GM12874 (cell line): ENCODE measurements at regions not wholly inside any gene's neighbourhood (a gene's known extent, or its start where the extent isn't known, plus 50 kb on each side); places are given as distances from the start of the nearest gene placed in this dataset.

Source experiments
- TF ChIP-seq, protein P1 (sequence below): IDR thresholded peaks from 2 replicates; pipeline ENCODE4 v1.5.1; 2011; ENCODE audit warnings: low read depth, mild to moderate bottlenecking, control low read depth, low read length, moderate library complexity; ENCODE audit not compliant: insufficient read depth

DNA sequence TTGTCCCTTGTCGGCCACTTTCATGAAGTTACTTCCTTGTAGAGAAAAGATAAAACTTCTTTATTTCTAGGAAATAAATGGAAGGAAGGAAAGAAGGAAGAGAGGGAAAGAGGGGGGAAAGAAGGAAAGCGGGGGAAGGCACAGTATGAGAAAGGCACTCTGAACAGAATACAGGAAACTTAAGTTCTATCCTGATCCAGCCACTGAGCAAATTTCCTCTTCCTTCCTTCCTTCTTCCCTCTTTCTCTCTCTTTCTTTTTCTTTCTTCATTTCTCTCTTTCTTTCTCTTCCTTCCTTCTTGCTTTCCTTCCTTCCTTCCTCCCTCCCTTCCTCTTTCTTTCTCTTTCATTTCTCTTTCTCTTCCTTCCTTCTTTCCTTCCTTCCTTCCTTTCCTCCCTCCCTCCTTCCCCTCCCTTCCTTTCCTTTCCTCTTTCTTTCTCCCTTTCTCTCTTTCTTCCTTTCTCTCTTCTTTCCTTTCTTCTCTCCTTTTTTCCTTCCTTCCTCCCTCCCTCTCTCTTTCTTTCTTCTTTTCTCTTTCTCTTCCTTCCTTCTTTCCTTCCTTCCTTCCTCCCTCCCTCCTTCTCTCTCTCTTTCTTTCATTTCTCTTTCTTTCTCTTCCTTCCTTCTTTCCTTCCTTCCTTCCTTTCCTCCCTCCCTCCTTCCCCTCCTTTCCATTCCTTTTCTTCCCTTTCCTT lies 240.2 kb upstream of the BRINP1 start:
- TF ChIP-seq, protein P1, sequence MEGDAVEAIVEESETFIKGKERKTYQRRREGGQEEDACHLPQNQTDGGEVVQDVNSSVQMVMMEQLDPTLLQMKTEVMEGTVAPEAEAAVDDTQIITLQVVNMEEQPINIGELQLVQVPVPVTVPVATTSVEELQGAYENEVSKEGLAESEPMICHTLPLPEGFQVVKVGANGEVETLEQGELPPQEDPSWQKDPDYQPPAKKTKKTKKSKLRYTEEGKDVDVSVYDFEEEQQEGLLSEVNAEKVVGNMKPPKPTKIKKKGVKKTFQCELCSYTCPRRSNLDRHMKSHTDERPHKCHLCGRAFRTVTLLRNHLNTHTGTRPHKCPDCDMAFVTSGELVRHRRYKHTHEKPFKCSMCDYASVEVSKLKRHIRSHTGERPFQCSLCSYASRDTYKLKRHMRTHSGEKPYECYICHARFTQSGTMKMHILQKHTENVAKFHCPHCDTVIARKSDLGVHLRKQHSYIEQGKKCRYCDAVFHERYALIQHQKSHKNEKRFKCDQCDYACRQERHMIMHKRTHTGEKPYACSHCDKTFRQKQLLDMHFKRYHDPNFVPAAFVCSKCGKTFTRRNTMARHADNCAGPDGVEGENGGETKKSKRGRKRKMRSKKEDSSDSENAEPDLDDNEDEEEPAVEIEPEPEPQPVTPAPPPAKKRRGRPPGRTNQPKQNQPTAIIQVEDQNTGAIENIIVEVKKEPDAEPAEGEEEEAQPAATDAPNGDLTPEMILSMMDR, result no peak

DNA sequence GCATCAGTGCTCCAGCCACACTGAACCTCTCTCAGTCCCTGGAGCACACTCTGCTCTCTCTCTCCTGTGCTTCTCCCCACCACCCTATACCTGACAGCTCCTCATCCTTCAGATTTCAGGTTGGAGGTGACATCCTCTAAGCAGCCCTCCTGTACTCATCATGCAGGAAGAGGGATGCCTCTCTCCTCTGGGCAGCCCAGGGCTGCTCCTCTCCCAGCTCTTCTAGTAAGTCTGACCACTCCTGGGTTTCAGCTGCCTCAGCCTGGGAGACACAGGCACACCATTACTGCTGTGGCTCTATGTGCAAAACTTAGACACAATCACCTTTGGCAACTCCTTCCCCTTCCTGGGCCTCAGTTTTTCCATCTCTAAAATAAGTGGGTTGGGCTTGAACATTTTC lies 232.4 kb upstream of the BRINP1 start:
- TF ChIP-seq, protein P1, result no peak

DNA sequence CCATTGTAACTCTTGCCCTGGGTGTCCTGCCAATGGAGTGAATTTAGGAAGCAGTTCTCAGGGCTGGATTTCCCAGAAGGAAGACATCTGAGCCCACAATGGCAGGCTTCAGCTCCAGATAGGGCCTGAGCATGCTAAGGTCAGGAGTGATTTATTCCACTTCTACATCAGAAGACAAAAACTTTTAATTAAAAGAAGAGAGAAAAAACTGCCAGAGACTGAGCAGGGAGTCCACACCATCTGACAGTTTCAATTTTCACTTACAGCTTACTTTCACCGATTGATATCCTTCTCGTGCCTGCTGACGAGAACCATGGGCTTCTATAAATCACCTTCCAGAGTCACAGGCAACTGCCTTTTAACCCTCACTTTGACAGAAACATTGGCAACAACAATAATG lies 228.3 kb upstream of the BRINP1 start:
- TF ChIP-seq, protein P1, result no peak

DNA sequence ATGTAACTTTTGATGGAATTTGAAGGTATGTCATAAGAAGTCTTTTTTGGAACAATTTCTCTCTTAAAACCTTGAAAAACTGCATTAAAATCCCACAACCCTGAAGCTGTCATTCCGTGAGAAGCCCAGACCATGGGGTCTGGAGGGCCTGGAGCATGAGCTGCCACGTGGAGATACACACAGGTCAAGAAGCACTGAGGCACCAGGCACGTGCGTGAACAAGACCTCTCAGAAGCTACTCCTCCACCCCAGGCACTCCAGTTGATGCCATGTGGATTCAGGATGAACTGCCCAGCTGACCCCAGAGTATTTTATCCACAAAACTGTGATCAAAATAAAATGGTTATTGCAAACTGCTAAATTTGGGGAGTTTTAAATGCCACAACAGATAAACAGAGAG lies 227.5 kb upstream of the BRINP1 start:
- TF ChIP-seq, protein P1, result no peak

DNA sequence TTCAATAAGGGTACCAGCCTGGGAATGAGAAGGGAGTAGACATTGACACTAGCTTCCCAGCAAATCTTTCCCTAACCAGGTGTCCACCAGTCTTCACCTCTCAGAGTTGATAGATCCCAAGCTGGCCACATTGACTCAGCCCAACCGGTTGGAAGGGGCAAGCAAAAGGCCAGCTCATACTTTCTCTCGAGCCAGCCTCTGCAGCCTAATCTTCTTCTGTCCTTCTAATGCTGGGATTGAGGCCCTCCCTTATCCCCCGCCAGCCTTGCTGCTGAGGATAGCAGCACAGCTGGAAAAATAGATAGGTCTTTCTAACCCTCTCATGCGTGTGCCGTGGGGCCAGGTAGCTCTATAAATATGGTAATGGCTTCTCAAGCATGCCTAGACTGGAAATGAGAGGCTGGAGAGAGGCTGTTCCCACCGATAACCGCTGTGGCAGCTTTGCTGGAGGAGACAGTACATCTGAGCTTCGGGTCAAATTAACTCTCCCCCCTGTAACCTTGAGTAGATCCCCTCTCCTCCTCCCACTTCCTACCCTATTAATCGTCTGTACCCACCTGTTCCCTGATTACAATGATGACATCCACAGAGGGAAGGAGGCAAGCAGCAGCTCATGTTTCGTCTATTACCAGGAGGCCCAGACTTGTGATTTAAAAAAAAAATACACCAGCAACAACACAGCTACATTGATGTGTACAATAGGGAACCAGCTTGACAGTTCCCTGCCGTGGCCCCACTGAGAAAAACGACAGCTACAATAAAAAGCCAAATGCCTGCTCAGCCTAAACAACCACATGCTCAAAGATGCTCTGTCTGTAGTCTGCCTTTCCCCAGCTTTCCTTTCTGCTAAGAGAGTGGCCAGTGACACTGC lies 219.9 kb upstream of the BRINP1 start:
- TF ChIP-seq, protein P1, result no peak

DNA sequence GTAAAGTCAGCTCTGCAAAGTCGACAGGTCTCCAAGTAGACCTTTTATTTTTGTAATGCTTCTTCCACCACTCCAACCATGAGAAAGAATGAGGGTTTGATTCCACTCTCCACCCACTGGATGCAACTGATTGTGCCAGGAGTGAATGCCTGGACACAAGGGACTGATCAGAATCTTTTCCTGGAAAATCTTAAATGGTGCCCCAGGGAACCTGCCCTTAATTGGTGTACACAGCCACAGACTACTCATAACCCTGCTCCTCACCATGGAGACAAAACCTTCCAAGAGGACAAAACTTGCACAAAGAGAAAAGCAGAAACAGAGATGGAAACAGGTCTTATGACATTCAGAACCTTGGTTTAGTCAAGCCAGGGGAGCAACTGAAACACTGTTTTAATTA lies 208.6 kb upstream of the BRINP1 start:
- TF ChIP-seq, protein P1, result no peak

DNA sequence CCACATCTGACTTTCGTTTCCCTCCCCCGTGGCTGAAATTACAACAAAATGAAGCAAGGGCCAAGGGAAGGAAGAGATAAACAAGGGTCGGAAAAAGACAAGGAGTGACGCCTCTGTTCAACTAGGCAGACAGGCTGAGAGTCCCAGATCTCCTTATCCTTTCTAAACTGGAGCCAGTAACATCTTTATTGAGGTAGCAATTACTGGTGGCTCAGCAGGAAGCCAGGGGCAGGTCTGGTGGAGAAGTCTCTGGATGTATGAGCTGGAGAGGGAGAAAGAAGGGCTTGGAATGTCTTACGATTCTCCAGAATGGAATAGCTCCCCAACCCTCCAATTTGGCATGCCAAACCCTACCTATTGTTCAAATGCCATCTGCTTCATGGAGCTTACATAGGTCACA lies 190.8 kb upstream of the BRINP1 start:
- TF ChIP-seq, protein P1, result no peak
